ENCODE measurements at regions not wholly inside any gene's neighbourhood (a gene's known extent, or its start where the extent isn't known, plus 50 kb on each side); places are given as distances from the start of the nearest gene placed in this dataset.

DNA sequence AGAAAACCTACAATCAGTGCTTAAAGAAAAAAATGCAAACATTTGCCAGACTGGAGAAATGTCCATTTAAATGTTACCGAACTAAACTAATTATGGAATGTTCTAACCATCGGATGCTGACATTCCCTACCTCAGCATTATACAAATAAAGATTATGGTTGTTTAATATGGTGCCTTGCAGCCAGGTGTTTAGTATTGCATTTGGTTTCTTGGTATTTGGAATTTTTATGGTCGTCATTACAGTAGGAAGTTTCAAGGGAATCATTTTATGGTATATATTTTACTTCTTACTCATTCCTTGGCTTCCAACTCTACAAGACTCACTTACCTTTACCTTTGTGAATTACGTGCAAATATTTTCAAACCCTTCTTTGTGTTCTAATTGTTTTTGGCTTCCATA lies 103.1 kb upstream of the PNPLA4 start:
- H3K4me3 ChIP-seq: no peak overlapping the region
- 19% methylated on average over 4 of the region's 4 CpGs for WGBS (ENCODE audit: missing lambda C conversion rate)
- FAIRE-seq: peak; percentile 68
- H3K9me3 ChIP-seq: no peaks in the 10 kb centered on the region
- no peak overlapping the region for H3K4me2 ChIP-seq
- no peak for DNase-seq (ENCODE audit: low read depth in 1 of 2, low spot score in 1 of 2)
- no peak for ATAC-seq
- ChIA-PET POLR2A (no interaction called here), CTCF (no interaction called here)
- H3K27ac ChIP-seq: no peak overlapping the region
- no peak for TF ChIP-seq RNF2 (IDR thresholded peaks at IDR 0.05; ENCODE audit: borderline replicate concordance, low read depth)
- no peak for TF ChIP-seq TFCP2L1 (CRISPR knock-in tag; IDR thresholded peaks at IDR 0.05)
- TF ChIP-seq, protein P1, sequence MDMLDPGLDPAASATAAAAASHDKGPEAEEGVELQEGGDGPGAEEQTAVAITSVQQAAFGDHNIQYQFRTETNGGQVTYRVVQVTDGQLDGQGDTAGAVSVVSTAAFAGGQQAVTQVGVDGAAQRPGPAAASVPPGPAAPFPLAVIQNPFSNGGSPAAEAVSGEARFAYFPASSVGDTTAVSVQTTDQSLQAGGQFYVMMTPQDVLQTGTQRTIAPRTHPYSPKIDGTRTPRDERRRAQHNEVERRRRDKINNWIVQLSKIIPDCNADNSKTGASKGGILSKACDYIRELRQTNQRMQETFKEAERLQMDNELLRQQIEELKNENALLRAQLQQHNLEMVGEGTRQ (IDR thresholded peaks at IDR 0.05): no peak
- no peak for TF ChIP-seq NFE2L2 (conservative IDR thresholded peaks at IDR 0.05; ENCODE audit: low read length)
- TF ChIP-seq POLR2A (IDR thresholded peaks at IDR 0.05; ENCODE audit: low read length): no peak
- no peak for TF ChIP-seq MAFK (IDR thresholded peaks at IDR 0.05; ENCODE audit: partially characterized antibody)
- TF ChIP-seq CHD2 (IDR thresholded peaks at IDR 0.05; ENCODE audit: low read length, partially characterized antibody): no peak
- no peak for TF ChIP-seq EHMT2 (IDR thresholded peaks at IDR 0.05; ENCODE audit: low read depth)
- TF ChIP-seq ZC3H11A (IDR thresholded peaks at IDR 0.05): no peak
- no peak for TF ChIP-seq RFX5 (IDR thresholded peaks at IDR 0.05)
- TF ChIP-seq, protein P2, sequence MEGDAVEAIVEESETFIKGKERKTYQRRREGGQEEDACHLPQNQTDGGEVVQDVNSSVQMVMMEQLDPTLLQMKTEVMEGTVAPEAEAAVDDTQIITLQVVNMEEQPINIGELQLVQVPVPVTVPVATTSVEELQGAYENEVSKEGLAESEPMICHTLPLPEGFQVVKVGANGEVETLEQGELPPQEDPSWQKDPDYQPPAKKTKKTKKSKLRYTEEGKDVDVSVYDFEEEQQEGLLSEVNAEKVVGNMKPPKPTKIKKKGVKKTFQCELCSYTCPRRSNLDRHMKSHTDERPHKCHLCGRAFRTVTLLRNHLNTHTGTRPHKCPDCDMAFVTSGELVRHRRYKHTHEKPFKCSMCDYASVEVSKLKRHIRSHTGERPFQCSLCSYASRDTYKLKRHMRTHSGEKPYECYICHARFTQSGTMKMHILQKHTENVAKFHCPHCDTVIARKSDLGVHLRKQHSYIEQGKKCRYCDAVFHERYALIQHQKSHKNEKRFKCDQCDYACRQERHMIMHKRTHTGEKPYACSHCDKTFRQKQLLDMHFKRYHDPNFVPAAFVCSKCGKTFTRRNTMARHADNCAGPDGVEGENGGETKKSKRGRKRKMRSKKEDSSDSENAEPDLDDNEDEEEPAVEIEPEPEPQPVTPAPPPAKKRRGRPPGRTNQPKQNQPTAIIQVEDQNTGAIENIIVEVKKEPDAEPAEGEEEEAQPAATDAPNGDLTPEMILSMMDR (IDR thresholded peaks at IDR 0.05): no peak
- H3K4me1 ChIP-seq: no peaks in the 10 kb centered on the region

DNA sequence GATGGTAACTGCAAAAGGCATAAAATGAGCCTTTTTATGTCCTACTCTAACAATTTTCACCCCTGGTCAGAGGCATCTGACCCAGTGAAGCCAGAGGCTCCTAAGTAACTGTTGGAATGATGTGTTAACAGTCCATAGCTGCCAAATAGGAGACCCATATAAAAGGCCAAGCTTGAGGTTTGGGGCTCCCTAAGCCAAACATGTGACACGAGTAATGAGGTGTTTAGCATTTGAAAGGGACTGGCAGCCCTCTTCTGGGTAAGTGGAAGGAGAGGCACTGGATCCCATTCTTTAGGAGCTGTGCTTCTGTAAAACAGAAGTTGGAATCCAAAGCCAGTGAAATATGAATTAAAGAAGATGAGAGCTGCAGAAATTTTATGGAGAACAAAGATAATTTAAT lies 100.6 kb upstream of the PNPLA4 start:
- POLR2A ChIA-PET: no interaction called here
- TF ChIP-seq HDAC2 (IDR thresholded peaks at IDR 0.05) (no peak), EP300 (IDR thresholded peaks at IDR 0.05) (no peak), PHF8 (IDR thresholded peaks at IDR 0.05; ENCODE audit: borderline replicate concordance, low read depth) (no peak), EHF (CRISPR knock-in tag; IDR thresholded peaks at IDR 0.05) (no peak), GATA3 (IDR thresholded peaks at IDR 0.05; ENCODE audit: borderline replicate concordance) (no peak), NPAS2 (CRISPR knock-in tag; IDR thresholded peaks at IDR 0.05; ENCODE audit: borderline replicate concordance) (no peak), RCOR1 (IDR thresholded peaks at IDR 0.05; ENCODE audit: low read depth, low read length) (no peak), CHD2 (IDR thresholded peaks at IDR 0.05; ENCODE audit: low read length, partially characterized antibody) (no peak), ZFP36 (IDR thresholded peaks at IDR 0.05; ENCODE audit: borderline replicate concordance, partially characterized antibody) (no peak), HOXA7 (CRISPR knock-in tag; IDR thresholded peaks at IDR 0.05) (no peak), SREBF2 (IDR thresholded peaks at IDR 0.05) (no peak), CBX8 (IDR thresholded peaks at IDR 0.05) (no peak), EHMT2 (IDR thresholded peaks at IDR 0.05; ENCODE audit: low read depth) (no peak), HEYL (CRISPR knock-in tag; IDR thresholded peaks at IDR 0.05) (no peak), RNF2 (IDR thresholded peaks at IDR 0.05; ENCODE audit: borderline replicate concordance, low read depth) (no peak), SMC3 (IDR thresholded peaks at IDR 0.05) (no peak)
- TF ChIP-seq, protein P3, sequence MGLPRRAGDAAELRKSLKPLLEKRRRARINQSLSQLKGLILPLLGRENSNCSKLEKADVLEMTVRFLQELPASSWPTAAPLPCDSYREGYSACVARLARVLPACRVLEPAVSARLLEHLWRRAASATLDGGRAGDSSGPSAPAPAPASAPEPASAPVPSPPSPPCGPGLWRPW (IDR thresholded peaks at IDR 0.05): no peak
- TF ChIP-seq, protein P4, sequence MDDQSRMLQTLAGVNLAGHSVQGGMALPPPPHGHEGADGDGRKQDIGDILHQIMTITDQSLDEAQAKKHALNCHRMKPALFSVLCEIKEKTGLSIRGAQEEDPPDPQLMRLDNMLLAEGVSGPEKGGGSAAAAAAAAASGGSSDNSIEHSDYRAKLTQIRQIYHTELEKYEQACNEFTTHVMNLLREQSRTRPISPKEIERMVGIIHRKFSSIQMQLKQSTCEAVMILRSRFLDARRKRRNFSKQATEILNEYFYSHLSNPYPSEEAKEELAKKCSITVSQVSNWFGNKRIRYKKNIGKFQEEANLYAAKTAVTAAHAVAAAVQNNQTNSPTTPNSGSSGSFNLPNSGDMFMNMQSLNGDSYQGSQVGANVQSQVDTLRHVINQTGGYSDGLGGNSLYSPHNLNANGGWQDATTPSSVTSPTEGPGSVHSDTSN (IDR thresholded peaks at IDR 0.05): no peak
- TF ChIP-seq, protein P5, sequence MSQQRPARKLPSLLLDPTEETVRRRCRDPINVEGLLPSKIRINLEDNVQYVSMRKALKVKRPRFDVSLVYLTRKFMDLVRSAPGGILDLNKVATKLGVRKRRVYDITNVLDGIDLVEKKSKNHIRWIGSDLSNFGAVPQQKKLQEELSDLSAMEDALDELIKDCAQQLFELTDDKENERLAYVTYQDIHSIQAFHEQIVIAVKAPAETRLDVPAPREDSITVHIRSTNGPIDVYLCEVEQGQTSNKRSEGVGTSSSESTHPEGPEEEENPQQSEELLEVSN (IDR thresholded peaks at IDR 0.05; ENCODE audit: borderline replicate concordance, low read depth): no peak
- H3K27ac ChIP-seq: no peak overlapping the region
- no peaks in the 10 kb centered on the region for H3K9me3 ChIP-seq
- CTCF ChIA-PET: no interaction called here
- ATAC-seq: no peak
- no peak for FAIRE-seq
- H3K4me1 ChIP-seq: no peaks in the 10 kb centered on the region
- no peak for DNase-seq (ENCODE audit: low read depth in 1 of 2, low spot score in 1 of 2)
- H3K4me3 ChIP-seq: no peak overlapping the region
- no peak overlapping the region for H3K4me2 ChIP-seq
- 0% methylated on average over 1 of the region's 1 CpG for WGBS (ENCODE audit: missing lambda C conversion rate)

All from A549 (cell line).